GM10266 (cell line): ENCODE measurements at regions not wholly inside any gene's neighbourhood (a gene's known extent, or its start where the extent isn't known, plus 50 kb on each side); places are given as distances from the start of the nearest gene placed in this dataset.

ENCODE experiments used
- DNase-seq: peaks from one replicate; pipeline ENCODE4 v3.0.0; 2012; ENCODE audit errors: extremely low spot score
- TF ChIP-seq, protein P1 (sequence below): IDR thresholded peaks from 2 replicates; pipeline ENCODE4 v1.5.1; 2012; ENCODE audit warnings: mild to moderate bottlenecking, low read depth; ENCODE audit not compliant: control insufficient read depth, insufficient read depth; ENCODE audit errors: missing control alignments

GRCh38 chr17:45708707-45709290, 75.3 kb upstream of the CRHR1 start:
- DNase-seq, result no peak
- TF ChIP-seq, protein P1, sequence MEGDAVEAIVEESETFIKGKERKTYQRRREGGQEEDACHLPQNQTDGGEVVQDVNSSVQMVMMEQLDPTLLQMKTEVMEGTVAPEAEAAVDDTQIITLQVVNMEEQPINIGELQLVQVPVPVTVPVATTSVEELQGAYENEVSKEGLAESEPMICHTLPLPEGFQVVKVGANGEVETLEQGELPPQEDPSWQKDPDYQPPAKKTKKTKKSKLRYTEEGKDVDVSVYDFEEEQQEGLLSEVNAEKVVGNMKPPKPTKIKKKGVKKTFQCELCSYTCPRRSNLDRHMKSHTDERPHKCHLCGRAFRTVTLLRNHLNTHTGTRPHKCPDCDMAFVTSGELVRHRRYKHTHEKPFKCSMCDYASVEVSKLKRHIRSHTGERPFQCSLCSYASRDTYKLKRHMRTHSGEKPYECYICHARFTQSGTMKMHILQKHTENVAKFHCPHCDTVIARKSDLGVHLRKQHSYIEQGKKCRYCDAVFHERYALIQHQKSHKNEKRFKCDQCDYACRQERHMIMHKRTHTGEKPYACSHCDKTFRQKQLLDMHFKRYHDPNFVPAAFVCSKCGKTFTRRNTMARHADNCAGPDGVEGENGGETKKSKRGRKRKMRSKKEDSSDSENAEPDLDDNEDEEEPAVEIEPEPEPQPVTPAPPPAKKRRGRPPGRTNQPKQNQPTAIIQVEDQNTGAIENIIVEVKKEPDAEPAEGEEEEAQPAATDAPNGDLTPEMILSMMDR, result no peak

- TF ChIP-seq, protein P1, result no peak
- no peak for DNase-seq
These were observed 74.3 kb upstream of the CRHR1 start for GRCh38 chr17:45709728-45710288.

DNA sequence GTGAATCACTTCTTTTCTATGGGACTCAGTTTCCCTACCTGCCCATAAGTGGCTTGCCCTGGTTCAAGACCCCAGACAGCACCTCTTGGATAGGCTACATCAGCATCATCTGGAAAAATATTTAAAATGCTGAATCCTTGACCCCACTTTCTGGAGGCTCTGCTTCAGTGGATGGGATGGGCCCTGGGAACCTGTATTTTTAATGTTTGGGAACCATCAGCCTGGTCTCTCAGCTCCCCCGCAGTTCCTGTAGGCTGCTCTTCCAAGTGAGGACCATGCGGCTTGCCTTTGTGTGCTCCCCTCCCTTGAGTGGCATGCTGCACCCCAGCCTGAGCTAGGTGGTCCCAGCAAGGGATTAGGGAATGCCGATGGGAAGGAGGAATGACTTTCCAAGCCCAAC, 68.3 kb upstream of the CRHR1 start:
- TF ChIP-seq, protein P1, result no peak
- no peak for DNase-seq

DNA sequence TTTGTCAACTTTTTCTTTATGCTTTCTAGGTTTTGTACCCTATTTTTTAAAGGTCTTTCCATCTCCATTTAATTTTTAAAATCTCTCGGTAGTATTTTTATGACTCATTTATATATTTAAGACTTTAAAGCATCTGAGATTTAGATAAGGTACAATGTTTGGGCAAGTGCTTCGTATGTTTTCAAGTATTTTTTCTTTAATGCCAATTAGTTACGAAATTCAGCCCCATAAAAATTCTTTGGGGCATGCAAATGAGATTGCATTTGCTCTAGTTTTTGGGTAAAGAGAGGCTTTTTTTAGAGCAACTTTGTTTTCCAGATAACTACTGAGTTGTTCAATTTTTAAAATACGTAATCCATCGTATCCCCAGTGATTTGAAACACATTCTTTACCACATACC, 65.3 kb upstream of the CRHR1 start:
- no peak for DNase-seq
- TF ChIP-seq, protein P1, result no peak

GRCh38 chr17:45719335-45720071, 64.6 kb upstream of the CRHR1 start:
- no peak for DNase-seq

GRCh38 chr17:45720386-45720785, 63.7 kb upstream of the CRHR1 start:
- no peak for DNase-seq
- TF ChIP-seq, protein P1, result no peak

More at GRCh38 chr17:45719335-45720071, 64.6 kb upstream of the CRHR1 start:
- TF ChIP-seq, protein P1, result no peak

- no peak for DNase-seq
These were observed 62.0 kb upstream of the CRHR1 start for GRCh38 chr17:45722161-45722560.

More at GRCh38 chr17:45722161-45722560, 62.0 kb upstream of the CRHR1 start:
- TF ChIP-seq, protein P1, result no peak
